ENCODE measurements at regions not wholly inside any gene's neighbourhood (a gene's known extent, or its start where the extent isn't known, plus 50 kb on each side); places are given as distances from the start of the nearest gene placed in this dataset.

GRCh38 chr2:193883820-193884219 lies 1689.1 kb upstream of the TMEFF2 start:
- no peaks in the 10 kb centered on the region for H4K20me1 ChIP-seq (replicated peaks in 1 of 2; ENCODE audit: control insufficient read depth in 1 of 2, insufficient read depth in 2 of 2, low read length in 2 of 2)
- H3K4me1 ChIP-seq (replicated peaks in 1 of 4; ENCODE audit: control insufficient read depth in 3 of 4, insufficient read depth in 4 of 4, low read length in 3 of 4): no peaks in the 10 kb centered on the region
- H3K9me3 ChIP-seq (ENCODE audit: insufficient read depth in 2 of 2, low read depth in 1 of 2, low read length in 1 of 2): no peaks in the 10 kb centered on the region

More at GRCh38 chr2:193883820-193884219, 1689.1 kb upstream of the TMEFF2 start:
- CTCF ChIA-PET (ENCODE audit: partially characterized antibody): no interaction called here
- Histone ChIP-seq H3K56ac (replicated peaks; ENCODE audit: insufficient read length, low read depth, low read length) (no peak overlapping the region), H2BK20ac (ENCODE audit: low read length) (no peak overlapping the region), H3K4ac (replicated peaks; ENCODE audit: insufficient read length, low read depth, low read length) (no peak overlapping the region), H2BK15ac (ENCODE audit: low read length) (no peak overlapping the region), H2BK120ac (replicated peaks; ENCODE audit: low read depth, low read length) (no peak overlapping the region), H4K5ac (ENCODE audit: insufficient read length, low read depth, low read length) (no peak overlapping the region), H3K4me3 (ENCODE audit: extremely low read depth in 1 of 4, insufficient read depth in 2 of 4, low read depth in 3 of 4, low read length in 4 of 4) (no peak overlapping the region), H3K4me2 (ENCODE audit: insufficient read depth in 1 of 2, low read depth in 2 of 2, low read length in 2 of 2) (no peak overlapping the region), H2AK5ac (ENCODE audit: low read depth, low read length) (no peak overlapping the region), H3K27ac (ENCODE audit: low read depth, low read length) (no peak overlapping the region), H3K9ac (replicated peaks in 1 of 4; ENCODE audit: extremely low read depth in 1 of 4, low read depth in 3 of 4, low read length in 3 of 4) (no peak overlapping the region), H3K79me1 (ENCODE audit: low read depth, low read length) (no peaks in the 10 kb centered on the region), H2BK5ac (ENCODE audit: low read depth, low read length) (no peak overlapping the region), H3K23ac (ENCODE audit: insufficient read length) (no peak overlapping the region), H2BK12ac (ENCODE audit: low read depth, low read length) (no peak overlapping the region), H3K36me3 (ENCODE audit: control insufficient read depth in 2 of 4, insufficient read depth in 4 of 4, low read length in 3 of 4) (no peaks in the 10 kb centered on the region), H3K79me2 (ENCODE audit: control insufficient read depth in 1 of 2, insufficient read depth in 2 of 2, low read length in 2 of 2) (no peaks in the 10 kb centered on the region), H3K14ac (ENCODE audit: insufficient read length) (no peak overlapping the region), H2AFZ (ENCODE audit: low read length) (no peak overlapping the region), H3K23me2 (ENCODE audit: low read depth, low read length) (no peaks in the 10 kb centered on the region), H4K91ac (replicated peaks; ENCODE audit: insufficient read length, low read length) (no peak overlapping the region), H3K18ac (ENCODE audit: extremely low read depth, low read length) (no peak overlapping the region), H3K27me3 (replicated peaks in 1 of 4; ENCODE audit: control insufficient read depth in 3 of 4, extremely low read depth in 1 of 4, insufficient read depth in 3 of 4, low read length in 3 of 4) (no peaks in the 10 kb centered on the region), H4K8ac (ENCODE audit: extremely low read depth, insufficient read depth, low read length) (no peak overlapping the region)
- POLR2A ChIA-PET (ENCODE audit: partially characterized antibody): no interaction called here
- TF ChIP-seq BRCA1 (IDR thresholded peaks at IDR 0.05; ENCODE audit: low read depth, low read length): no peak
- TF ChIP-seq SP1 (IDR thresholded peaks at IDR 0.05; ENCODE audit: low read depth, low read length): no peak
- TF ChIP-seq RBBP5 (IDR thresholded peaks at IDR 0.05; ENCODE audit: borderline replicate concordance, low read depth, low read length): no peak
- no peak for TF ChIP-seq NRF1 (IDR thresholded peaks at IDR 0.05; ENCODE audit: low read depth, low read length)
- FAIRE-seq (no peak), DNase-seq (ENCODE audit: low read depth in 1 of 2, low spot score in 2 of 2) (no peak)
